ENCODE measurements at regions not wholly inside any gene's neighbourhood (a gene's known extent, or its start where the extent isn't known, plus 50 kb on each side); places are given as distances from the start of the nearest gene placed in this dataset.

- no peak for TF ChIP-seq CTCF (conservative IDR thresholded peaks at IDR 0.05; ENCODE audit: low read depth, low read length)
- no peak for TF ChIP-seq EZH2 (IDR thresholded peaks at IDR 0.05; ENCODE audit: borderline replicate concordance, low read depth, low read length, poor library complexity, severe bottlenecking)
Measured at GRCh38 chr2:36069074-36069473, 286.5 kb upstream of the CRIM1 start.
